Activated CD8-positive, alpha-beta T cell treated with anti-CD3 and anti-CD28 coated beads for 36 hours (primary cell): ENCODE measurements at regions not wholly inside any gene's neighbourhood (a gene's known extent, or its start where the extent isn't known, plus 50 kb on each side); places are given as distances from the start of the nearest gene placed in this dataset.
A peak's percentile ranks its signal among the peaks of the same experiment; 100 is the strongest.

Experiments used
- ATAC-seq: fragments of 200-7000 bp; cut with Tn5 transposase; one replicate; pipeline ENCODE4 v1.10.0; 2021; ENCODE audit warnings: mild to moderate bottlenecking, moderate library complexity
- CTCF ChIA-PET: fragments of 350-600 bp; sonication (Branson Sonifier 250); formaldehyde crosslinking; loops from one replicate; lab custom pipeline; 2021; ENCODE audit warnings: antibody characterized with exemption; lab: Charles Lee
- POLR2A ChIA-PET: fragments of 350-600 bp; sonication (Branson Sonifier 250); formaldehyde crosslinking; loops from one replicate; lab custom pipeline; 2021; ENCODE audit warnings: antibody characterized with exemption; lab: Charles Lee
- DNase-seq: peaks from one replicate; pipeline ENCODE4 v3.0.0-alpha.2; 2020
- H3K27ac Mint-ChIP-seq: one replicate; pipeline ENCODE4 v1.8.0; 2021; ENCODE audit warnings: mild to moderate bottlenecking, mixed read lengths
- H3K27me3 Mint-ChIP-seq: one replicate; pipeline ENCODE4 v1.8.0; 2021; ENCODE audit warnings: mixed read lengths
- H3K36me3 Mint-ChIP-seq: one replicate; pipeline ENCODE4 v1.8.0; 2021; ENCODE audit warnings: low read depth, mixed read lengths
- H3K4me1 Mint-ChIP-seq: one replicate; pipeline ENCODE4 v1.8.0; 2021; ENCODE audit warnings: low read depth, mixed read lengths
- H3K4me3 Mint-ChIP-seq: one replicate; pipeline ENCODE4 v1.8.0; 2021; ENCODE audit warnings: mild to moderate bottlenecking, moderate library complexity, mixed read lengths
- H3K9me3 Mint-ChIP-seq: one replicate; pipeline ENCODE4 v1.8.0; 2021; ENCODE audit warnings: mixed read lengths
- intact Hi-C: fragments of 100-400 bp; cut with micrococcal nuclease; formaldehyde crosslinking; loops from one replicate; pipeline ENCODE4 v1.10.0; 2022
- TF ChIP-seq, protein P1 (sequence below): fragments of 200-600 bp; IDR thresholded peaks from one replicate; pipeline ENCODE4 v1.8.0; 2022; ENCODE audit warnings: antibody characterized with exemption, mild to moderate bottlenecking

DNA sequence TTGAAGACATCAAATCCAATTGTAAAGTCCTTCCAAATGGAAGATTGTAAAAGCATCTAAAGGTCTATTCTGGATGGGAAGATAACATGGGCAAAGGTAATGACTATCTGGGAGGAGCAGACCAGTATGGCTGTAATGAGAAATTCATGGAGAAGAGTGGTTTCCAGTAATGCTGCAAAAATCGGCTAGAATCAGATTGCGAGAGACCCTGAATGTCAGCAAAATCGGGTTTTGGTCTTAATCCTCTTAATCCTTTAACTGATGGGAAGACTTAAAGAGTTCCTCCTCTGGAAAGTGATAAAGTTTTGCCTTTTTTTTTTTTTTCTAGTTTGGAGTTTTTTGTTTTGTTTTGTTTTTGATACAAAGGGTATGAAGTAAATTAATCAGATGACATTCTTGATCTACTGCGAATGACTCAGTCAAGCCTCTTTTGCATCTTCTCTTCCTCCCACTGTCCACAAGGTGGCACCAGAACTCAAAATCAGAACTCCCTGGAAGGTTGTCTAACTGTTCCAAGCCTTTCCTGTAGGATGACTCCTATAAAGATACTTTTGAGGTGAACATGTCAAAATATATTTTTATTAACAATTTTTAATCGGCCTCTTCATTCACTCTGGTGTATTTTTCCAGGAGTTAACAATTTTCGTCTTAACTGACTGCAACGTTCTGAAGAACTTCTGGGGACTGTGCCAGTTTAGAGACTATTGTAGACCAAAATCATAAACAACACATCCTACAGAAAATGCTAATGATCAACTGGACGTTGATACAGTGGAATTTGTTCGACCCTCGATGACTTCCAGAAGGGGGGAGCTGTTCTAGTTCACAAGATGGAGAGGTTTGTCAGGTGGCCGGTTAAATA, 213.3 kb upstream of the MIR17HG start:
- TF ChIP-seq, protein P1, sequence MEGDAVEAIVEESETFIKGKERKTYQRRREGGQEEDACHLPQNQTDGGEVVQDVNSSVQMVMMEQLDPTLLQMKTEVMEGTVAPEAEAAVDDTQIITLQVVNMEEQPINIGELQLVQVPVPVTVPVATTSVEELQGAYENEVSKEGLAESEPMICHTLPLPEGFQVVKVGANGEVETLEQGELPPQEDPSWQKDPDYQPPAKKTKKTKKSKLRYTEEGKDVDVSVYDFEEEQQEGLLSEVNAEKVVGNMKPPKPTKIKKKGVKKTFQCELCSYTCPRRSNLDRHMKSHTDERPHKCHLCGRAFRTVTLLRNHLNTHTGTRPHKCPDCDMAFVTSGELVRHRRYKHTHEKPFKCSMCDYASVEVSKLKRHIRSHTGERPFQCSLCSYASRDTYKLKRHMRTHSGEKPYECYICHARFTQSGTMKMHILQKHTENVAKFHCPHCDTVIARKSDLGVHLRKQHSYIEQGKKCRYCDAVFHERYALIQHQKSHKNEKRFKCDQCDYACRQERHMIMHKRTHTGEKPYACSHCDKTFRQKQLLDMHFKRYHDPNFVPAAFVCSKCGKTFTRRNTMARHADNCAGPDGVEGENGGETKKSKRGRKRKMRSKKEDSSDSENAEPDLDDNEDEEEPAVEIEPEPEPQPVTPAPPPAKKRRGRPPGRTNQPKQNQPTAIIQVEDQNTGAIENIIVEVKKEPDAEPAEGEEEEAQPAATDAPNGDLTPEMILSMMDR = peak; percentile 76
- POLR2A ChIA-PET = no interaction called here
- Mint-ChIP-seq H3K9me3 (no peaks in the 10 kb centered on the region), H3K27me3 (no peaks in the 10 kb centered on the region), H3K36me3 (no peaks in the 10 kb centered on the region), H3K27ac (no peak overlapping the region), H3K4me3 (no peak overlapping the region), H3K4me1 (no peaks in the 10 kb centered on the region)
- ATAC-seq (peak; percentile 74), DNase-seq (peak; percentile 43)
- intact Hi-C loops = loop anchor here (10.0 kb wide), 2 partner anchors 271 to 591 kb away; no protein-coding TSS in a partner anchor
- CTCF ChIA-PET = interaction anchor here (0.7 to 1.8 kb wide), 13 partner anchors 9 to 612 kb away, joined by 3 to 10 read pairs (median 4); no protein-coding TSS in a partner anchor

DNA sequence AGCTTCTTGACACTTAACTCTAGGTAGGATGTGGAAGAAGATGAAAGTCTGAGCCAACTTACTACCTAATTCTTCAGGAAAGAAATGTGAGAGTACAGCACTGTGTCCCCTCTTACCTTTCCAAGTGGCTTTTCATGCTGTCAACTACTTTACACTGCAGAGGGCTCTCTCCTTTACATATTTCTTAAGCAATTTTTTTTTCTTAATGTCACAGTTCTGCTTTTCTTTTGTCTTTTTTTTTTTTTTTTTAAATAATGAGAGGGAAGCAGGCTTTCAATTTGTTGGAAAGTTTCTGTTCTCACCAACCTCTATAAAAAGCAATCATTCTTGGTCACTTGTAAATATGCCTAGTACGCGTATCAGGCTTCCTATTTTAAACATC, 212.7 kb upstream of the MIR17HG start:
- TF ChIP-seq, protein P1 = no peak
- H3K27me3 Mint-ChIP-seq = no peaks in the 10 kb centered on the region
- CTCF ChIA-PET = interaction anchor here (0.7 to 1.8 kb wide), 14 partner anchors 9 to 612 kb away, joined by 3 to 10 read pairs (median 4); no protein-coding TSS in a partner anchor

DNA sequence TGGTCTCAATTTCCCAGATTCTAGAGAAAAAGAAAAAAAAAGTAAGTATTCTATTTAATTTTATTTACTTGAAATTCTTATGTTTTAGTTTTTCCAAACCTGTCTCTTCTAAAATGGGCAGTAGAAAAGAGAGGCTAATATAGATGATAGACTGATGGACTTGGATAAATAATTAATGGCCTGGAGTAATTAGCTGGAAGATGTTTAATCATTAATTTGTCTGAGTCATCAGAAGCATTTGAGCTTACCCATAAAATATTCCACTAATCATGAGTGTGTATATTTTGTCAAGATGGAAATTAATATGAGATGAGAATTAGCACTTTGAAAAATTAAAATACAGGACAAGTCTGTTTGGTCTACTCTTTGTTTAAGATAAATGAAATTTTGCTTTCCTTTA, 212.1 kb upstream of the MIR17HG start:
- no peaks in the 10 kb centered on the region for H3K36me3 Mint-ChIP-seq
- POLR2A ChIA-PET = no interaction called here
- H3K4me1 Mint-ChIP-seq = no peaks in the 10 kb centered on the region
- no peak overlapping the region for H3K4me3 Mint-ChIP-seq
- TF ChIP-seq, protein P1 = no peak
- H3K9me3 Mint-ChIP-seq = no peaks in the 10 kb centered on the region
- CTCF ChIA-PET = interaction anchor here (0.9 to 1.8 kb wide), 2 partner anchors 23 to 586 kb away, joined by 3 to 6 read pairs; no protein-coding TSS in a partner anchor
- no peak overlapping the region for H3K27ac Mint-ChIP-seq
- ATAC-seq = no peak
- intact Hi-C loops = loop anchor here (10.0 kb wide), 2 partner anchors 269 to 589 kb away; no protein-coding TSS in a partner anchor
- DNase-seq = no peak
- H3K27me3 Mint-ChIP-seq = no peaks in the 10 kb centered on the region

More for the DNA sequence above, 212.7 kb upstream of the MIR17HG start:
- no peak overlapping the region for H3K27ac Mint-ChIP-seq
- DNase-seq = no peak
- ATAC-seq = no peak
- H3K36me3 Mint-ChIP-seq = no peaks in the 10 kb centered on the region
- POLR2A ChIA-PET = no interaction called here
- intact Hi-C loops = loop anchor here (10.0 kb wide), 2 partner anchors 270 to 590 kb away; no protein-coding TSS in a partner anchor
- H3K4me1 Mint-ChIP-seq = no peaks in the 10 kb centered on the region
- H3K4me3 Mint-ChIP-seq = no peak overlapping the region
- no peaks in the 10 kb centered on the region for H3K9me3 Mint-ChIP-seq

DNA sequence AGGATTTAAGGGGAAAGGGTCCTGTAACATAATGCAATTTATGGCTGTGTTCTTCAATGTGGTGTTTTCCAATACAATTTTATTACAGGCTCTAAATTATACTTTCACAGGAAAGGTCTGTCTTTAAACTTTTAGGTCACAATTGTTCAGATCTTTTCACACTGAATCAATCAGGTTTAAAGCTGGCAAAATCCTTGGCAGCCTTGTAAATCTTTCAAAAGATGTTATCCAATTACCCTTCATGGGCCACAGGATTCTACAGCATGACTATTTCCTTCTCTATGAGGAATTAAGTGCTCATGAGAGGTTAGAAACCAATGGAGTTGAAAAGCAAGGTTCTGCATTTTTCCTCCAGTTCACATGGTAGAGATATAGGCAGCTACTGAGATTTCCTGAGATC, 211.5 kb upstream of the MIR17HG start:
- CTCF ChIA-PET = interaction anchor here (0.9 to 1.8 kb wide), 2 partner anchors 22 to 586 kb away, joined by 3 to 6 read pairs; no protein-coding TSS in a partner anchor

More for the DNA sequence above, 211.5 kb upstream of the MIR17HG start:
- POLR2A ChIA-PET = no interaction called here
- ATAC-seq = no peak
- DNase-seq = no peak
- Mint-ChIP-seq H3K4me3 (no peak overlapping the region), H3K27me3 (no peaks in the 10 kb centered on the region), H3K27ac (no peak overlapping the region), H3K36me3 (no peaks in the 10 kb centered on the region), H3K9me3 (no peaks in the 10 kb centered on the region), H3K4me1 (no peaks in the 10 kb centered on the region)
- TF ChIP-seq, protein P1 = no peak
- intact Hi-C loops = loop anchor here (10.0 kb wide), 2 partner anchors 269 to 589 kb away; no protein-coding TSS in a partner anchor
